Activated CD4-positive, alpha-beta T cell treated with anti-CD3 and anti-CD28 coated beads for 48 hours (primary cell): ENCODE measurements at regions not wholly inside any gene's neighbourhood (a gene's known extent, or its start where the extent isn't known, plus 50 kb on each side); places are given as distances from the start of the nearest gene placed in this dataset.
"Not testable (repeated sequence)": the region's sequence is repeated elsewhere in the genome, so short reads cannot be mapped to it uniquely, and the experiment has no call there.

ENCODE experiments used
- DNase-seq: peaks from one replicate; pipeline ENCODE4 v3.0.0-alpha.2; 2020

- DNase-seq, result no peak
Observed at GRCh38 chr19:28715157-28715556, 497.8 kb downstream of the UQCRFS1 start.

- DNase-seq, result no peak
Observed at GRCh38 chr19:28711411-28711810, 501.5 kb downstream of the UQCRFS1 start.

- no peak for DNase-seq
Observed at GRCh38 chr19:28710278-28710677, 502.7 kb downstream of the UQCRFS1 start.

GRCh38 chr19:28706693-28707092 lies 506.3 kb downstream of the UQCRFS1 start:
- no peak for DNase-seq

GRCh38 chr19:28705008-28705407 lies 507.9 kb downstream of the UQCRFS1 start:
- DNase-seq, result no peak

- DNase-seq, result no peak
Observed at GRCh38 chr19:28703400-28703956, 509.5 kb downstream of the UQCRFS1 start.

- no peak for DNase-seq
Observed at GRCh38 chr19:28701491-28701890, 511.5 kb downstream of the UQCRFS1 start.

- DNase-seq, result no peak
Observed at GRCh38 chr19:28700176-28700575, 512.8 kb downstream of the UQCRFS1 start.

- DNase-seq, result no peak
Observed at GRCh38 chr19:28697308-28697707, 515.6 kb downstream of the UQCRFS1 start.

- DNase-seq, result no peak
Observed at GRCh38 chr19:28694812-28695211, 518.1 kb downstream of the UQCRFS1 start.

GRCh38 chr19:28691683-28692082 lies 521.3 kb downstream of the UQCRFS1 start:
- DNase-seq, result no peak

- not testable (repeated sequence) for DNase-seq
Observed at GRCh38 chr19:28689464-28689863, 523.5 kb downstream of the UQCRFS1 start.

- DNase-seq, result no peak
Observed at GRCh38 chr19:28687296-28687695, 525.7 kb downstream of the UQCRFS1 start.

- DNase-seq, result no peak
Observed at GRCh38 chr19:28686756-28687155, 526.2 kb downstream of the UQCRFS1 start.

- DNase-seq, result no peak
Observed at GRCh38 chr19:28685802-28686201, 527.1 kb downstream of the UQCRFS1 start.

- DNase-seq, result not testable (repeated sequence)
Observed at GRCh38 chr19:28685077-28685476, 527.9 kb downstream of the UQCRFS1 start.

- no peak for DNase-seq
Observed at GRCh38 chr19:28680111-28680510, 532.8 kb downstream of the UQCRFS1 start.

GRCh38 chr19:28670836-28671235 lies 542.1 kb downstream of the UQCRFS1 start:
- no peak for DNase-seq

- DNase-seq, result no peak
Observed at GRCh38 chr19:28669804-28670203, 543.1 kb downstream of the UQCRFS1 start.

GRCh38 chr19:28667348-28667977 lies 545.5 kb downstream of the UQCRFS1 start:
- DNase-seq, result no peak

GRCh38 chr19:28665748-28666147 lies 547.2 kb downstream of the UQCRFS1 start:
- no peak for DNase-seq

- no peak for DNase-seq
Observed at GRCh38 chr19:28656644-28657043, 556.3 kb downstream of the UQCRFS1 start.

GRCh38 chr19:28655054-28655453 lies 557.9 kb downstream of the UQCRFS1 start:
- DNase-seq, result no peak

GRCh38 chr19:28652765-28653164 lies 560.2 kb downstream of the UQCRFS1 start:
- no peak for DNase-seq

- DNase-seq, result no peak
Observed at GRCh38 chr19:28646629-28647028, 566.3 kb downstream of the UQCRFS1 start.
